ENCODE measurements at regions not wholly inside any gene's neighbourhood (a gene's known extent, or its start where the extent isn't known, plus 50 kb on each side); places are given as distances from the start of the nearest gene placed in this dataset.

GRCh38 chr15:62835762-62836161 lies 206.8 kb upstream of the TPM1 start:
- TF ChIP-seq, protein P1, sequence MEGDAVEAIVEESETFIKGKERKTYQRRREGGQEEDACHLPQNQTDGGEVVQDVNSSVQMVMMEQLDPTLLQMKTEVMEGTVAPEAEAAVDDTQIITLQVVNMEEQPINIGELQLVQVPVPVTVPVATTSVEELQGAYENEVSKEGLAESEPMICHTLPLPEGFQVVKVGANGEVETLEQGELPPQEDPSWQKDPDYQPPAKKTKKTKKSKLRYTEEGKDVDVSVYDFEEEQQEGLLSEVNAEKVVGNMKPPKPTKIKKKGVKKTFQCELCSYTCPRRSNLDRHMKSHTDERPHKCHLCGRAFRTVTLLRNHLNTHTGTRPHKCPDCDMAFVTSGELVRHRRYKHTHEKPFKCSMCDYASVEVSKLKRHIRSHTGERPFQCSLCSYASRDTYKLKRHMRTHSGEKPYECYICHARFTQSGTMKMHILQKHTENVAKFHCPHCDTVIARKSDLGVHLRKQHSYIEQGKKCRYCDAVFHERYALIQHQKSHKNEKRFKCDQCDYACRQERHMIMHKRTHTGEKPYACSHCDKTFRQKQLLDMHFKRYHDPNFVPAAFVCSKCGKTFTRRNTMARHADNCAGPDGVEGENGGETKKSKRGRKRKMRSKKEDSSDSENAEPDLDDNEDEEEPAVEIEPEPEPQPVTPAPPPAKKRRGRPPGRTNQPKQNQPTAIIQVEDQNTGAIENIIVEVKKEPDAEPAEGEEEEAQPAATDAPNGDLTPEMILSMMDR (optimal IDR thresholded peaks at IDR 0.05 in 1 of 3, IDR thresholded peaks at IDR 0.05 in 1 of 3, conservative IDR thresholded peaks at IDR 0.05 in 1 of 3; ENCODE audit: extremely low read depth in 1 of 3, insufficient read depth in 2 of 3, low read length in 3 of 3) = no peak
- no peak for TF ChIP-seq EZH2 (IDR thresholded peaks at IDR 0.05; ENCODE audit: low read length)

Measured in keratinocyte (primary cell).